Right forelimb (tissue), 1 donor: ENCODE measurements at regions not wholly inside any gene's neighbourhood (a gene's known extent, or its start where the extent isn't known, plus 50 kb on each side); places are given as distances from the start of the nearest gene placed in this dataset.
"Not testable (repeated sequence)": the region's sequence is repeated elsewhere in the genome, so short reads cannot be mapped to it uniquely, and the experiment has no call there.

Experiments used
- DNase-seq: peaks from one replicate; pipeline ENCODE4 v3.0.0-alpha.2; 2018

- DNase-seq, result no peak
Measured at GRCh38 chr11:92168936-92169335, 55.7 kb upstream of the FAT3 start.

- no peak for DNase-seq
Measured at GRCh38 chr11:92167571-92167970, 57.0 kb upstream of the FAT3 start.

GRCh38 chr11:92166335-92166734 is 58.3 kb upstream of the FAT3 start:
- DNase-seq, result no peak

- no peak for DNase-seq
Measured at GRCh38 chr11:92163879-92164278, 60.7 kb upstream of the FAT3 start.

GRCh38 chr11:92162776-92163175 is 61.8 kb upstream of the FAT3 start:
- DNase-seq, result no peak

GRCh38 chr11:92159931-92160330 is 64.7 kb upstream of the FAT3 start:
- DNase-seq, result no peak

- DNase-seq, result not testable (repeated sequence)
Measured at GRCh38 chr11:92157390-92157789, 67.2 kb upstream of the FAT3 start.

GRCh38 chr11:92154611-92155010 is 70.0 kb upstream of the FAT3 start:
- no peak for DNase-seq

GRCh38 chr11:92154110-92154509 is 70.5 kb upstream of the FAT3 start:
- no peak for DNase-seq

GRCh38 chr11:92153542-92153941 is 71.1 kb upstream of the FAT3 start:
- no peak for DNase-seq

GRCh38 chr11:92152245-92152644 is 72.4 kb upstream of the FAT3 start:
- no peak for DNase-seq

- DNase-seq, result no peak
Measured at GRCh38 chr11:92149996-92150395, 74.6 kb upstream of the FAT3 start.

GRCh38 chr11:92141725-92142124 is 82.9 kb upstream of the FAT3 start:
- DNase-seq, result no peak

GRCh38 chr11:92141159-92141558 is 83.5 kb upstream of the FAT3 start:
- DNase-seq, result no peak

GRCh38 chr11:92140021-92140420 is 84.6 kb upstream of the FAT3 start:
- DNase-seq, result no peak

GRCh38 chr11:92138296-92138695 is 86.3 kb upstream of the FAT3 start:
- DNase-seq, result no peak

GRCh38 chr11:92137747-92138146 is 86.9 kb upstream of the FAT3 start:
- DNase-seq, result no peak

- no peak for DNase-seq
Measured at GRCh38 chr11:92136797-92137196, 87.8 kb upstream of the FAT3 start.

- no peak for DNase-seq
Measured at GRCh38 chr11:92131289-92131865, 93.2 kb upstream of the FAT3 start.

- DNase-seq, result no peak
Measured at GRCh38 chr11:92130421-92130831, 94.2 kb upstream of the FAT3 start.

GRCh38 chr11:92129811-92130210 is 94.8 kb upstream of the FAT3 start:
- DNase-seq, result no peak

- DNase-seq, result no peak
Measured at GRCh38 chr11:92128026-92128425, 96.6 kb upstream of the FAT3 start.

GRCh38 chr11:92125321-92125720 is 99.3 kb upstream of the FAT3 start:
- no peak for DNase-seq

GRCh38 chr11:92123540-92123939 is 101.1 kb upstream of the FAT3 start:
- DNase-seq, result no peak

- DNase-seq, result no peak
Measured at GRCh38 chr11:92122561-92122960, 102.1 kb upstream of the FAT3 start.

GRCh38 chr11:92111287-92111686 is 113.3 kb upstream of the FAT3 start:
- no peak for DNase-seq
